ENCODE measurements at regions not wholly inside any gene's neighbourhood (a gene's known extent, or its start where the extent isn't known, plus 50 kb on each side); places are given as distances from the start of the nearest gene placed in this dataset.

DNA sequence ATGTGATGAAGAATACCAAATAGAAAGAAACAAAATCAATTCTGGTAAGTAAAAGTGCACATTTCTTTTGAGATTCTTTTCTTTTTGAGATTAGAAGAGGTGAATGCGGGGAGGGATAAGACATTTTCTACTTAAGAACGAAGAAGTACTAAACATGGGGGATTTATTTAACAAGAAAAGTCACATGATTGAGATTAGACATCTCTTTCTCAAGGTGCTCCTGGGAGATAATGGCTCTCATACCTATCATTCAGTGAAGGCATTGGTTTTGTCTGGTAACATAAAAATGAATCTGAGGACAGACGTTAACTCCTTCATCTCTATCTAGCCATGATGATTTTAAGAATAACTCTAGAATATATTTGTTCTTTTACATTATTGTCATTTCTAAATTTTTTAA is 147.9 kb upstream of the SAMSN1 start:
- TF ChIP-seq CTCF (IDR thresholded peaks at IDR 0.05; ENCODE audit: borderline replicate concordance, extremely low read depth, low read length, poor library complexity, severe bottlenecking) (no peak), EZH2 (IDR thresholded peaks at IDR 0.05; ENCODE audit: borderline replicate concordance, low read depth, low read length, severe bottlenecking) (no peak)
